ENCODE measurements at regions not wholly inside any gene's neighbourhood (a gene's known extent, or its start where the extent isn't known, plus 50 kb on each side); places are given as distances from the start of the nearest gene placed in this dataset.

GRCh38 chr20:12788632-12789299 lies 220.0 kb upstream of the SPTLC3 start:
- no peak for TF ChIP-seq CTCF (IDR thresholded peaks at IDR 0.05)
- no peak for TF ChIP-seq POLR2A (IDR thresholded peaks at IDR 0.05)

All from tibial nerve (tissue), 3 donors.